GM10266 (cell line): ENCODE measurements at regions not wholly inside any gene's neighbourhood (a gene's known extent, or its start where the extent isn't known, plus 50 kb on each side); places are given as distances from the start of the nearest gene placed in this dataset.

ENCODE experiments used
- DNase-seq: peaks from one replicate; pipeline ENCODE4 v3.0.0; 2012; ENCODE audit errors: extremely low spot score
- CTCF ChIP-seq: IDR thresholded peaks from 2 replicates; pipeline ENCODE4 v1.5.1; 2012; ENCODE audit warnings: mild to moderate bottlenecking, low read depth; ENCODE audit not compliant: control insufficient read depth, insufficient read depth; ENCODE audit errors: missing control alignments

GRCh38 chr1:188941986-188942385, 1535.7 kb downstream of the BRINP3 start:
- TF ChIP-seq CTCF, result no peak
- no peak for DNase-seq

DNA sequence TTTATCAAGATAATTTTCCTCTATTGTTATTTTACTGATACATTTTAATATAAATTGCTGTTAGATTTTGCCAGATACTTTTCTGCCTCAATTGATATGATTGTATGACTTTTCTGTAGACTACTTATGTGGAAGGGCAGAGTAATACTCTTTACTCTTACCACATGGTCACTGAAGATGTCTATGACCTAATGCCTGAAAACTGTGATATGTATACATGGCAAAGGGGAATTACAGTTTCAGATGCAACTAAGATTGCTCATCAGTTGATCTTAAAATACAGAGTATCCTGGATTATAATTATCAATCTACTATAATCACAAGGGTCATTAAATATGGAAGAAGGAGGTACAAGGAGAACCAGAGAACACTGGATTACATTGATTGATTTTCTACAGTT, 1528.0 kb downstream of the BRINP3 start:
- no peak for TF ChIP-seq CTCF
- no peak for DNase-seq

- TF ChIP-seq CTCF, result no peak
- DNase-seq, result no peak
Observed at GRCh38 chr1:188958461-188959115, 1519.1 kb downstream of the BRINP3 start.

GRCh38 chr1:188986745-188987417, 1490.8 kb downstream of the BRINP3 start:
- no peak for TF ChIP-seq CTCF
- DNase-seq, result no peak

GRCh38 chr1:188988589-188988988, 1489.1 kb downstream of the BRINP3 start:
- no peak for TF ChIP-seq CTCF
- DNase-seq, result no peak

DNA sequence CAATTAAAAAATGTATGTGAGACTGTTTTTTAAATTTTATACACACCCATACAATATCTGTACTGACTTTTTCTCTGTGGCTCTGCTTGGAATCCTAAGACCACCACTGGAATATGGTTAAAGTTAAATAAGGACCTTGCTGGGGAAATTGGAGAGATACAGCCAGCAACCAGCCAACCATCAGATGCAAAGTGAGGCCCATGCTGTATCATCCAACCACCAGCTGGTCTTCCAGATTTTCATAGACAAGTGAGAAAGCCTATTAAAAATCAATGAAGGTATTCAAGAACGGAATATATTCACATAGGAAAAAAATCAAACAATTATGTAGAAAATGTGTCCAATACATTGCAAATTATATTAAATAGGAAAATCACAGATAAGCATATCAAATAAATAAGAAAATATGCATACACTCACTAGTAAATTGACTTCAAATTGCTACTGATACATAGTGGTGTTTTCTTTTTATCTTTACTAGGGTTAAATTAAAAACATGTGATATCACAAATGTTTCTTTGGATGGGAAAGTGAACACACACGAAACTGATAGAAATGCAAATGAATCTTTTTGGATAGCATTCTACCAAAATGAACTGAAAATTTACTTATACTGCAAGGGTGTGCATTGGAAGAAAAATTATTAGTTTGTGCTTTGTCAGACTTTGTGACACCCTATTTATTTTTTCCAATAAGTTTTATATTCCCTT, 1486.3 kb downstream of the BRINP3 start:
- TF ChIP-seq CTCF, result no peak
- no peak for DNase-seq

DNA sequence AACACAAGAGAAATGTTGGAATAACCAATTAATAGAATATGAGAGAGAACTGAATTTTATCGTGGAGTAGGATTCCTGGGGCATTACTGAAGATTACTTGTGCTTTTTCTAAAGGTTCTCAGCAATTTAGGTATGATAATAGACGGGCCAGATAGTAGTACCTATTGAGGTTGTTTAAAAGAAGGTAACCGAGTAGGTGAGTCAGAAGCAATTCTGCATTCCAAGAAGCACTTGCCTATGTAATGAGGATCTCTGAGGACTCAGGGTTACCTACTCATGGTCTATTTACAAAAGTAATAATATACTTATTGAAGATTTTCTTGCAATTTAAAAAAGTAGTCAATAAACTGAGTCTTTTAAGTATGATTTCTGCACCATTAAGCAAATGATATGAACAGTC, 1469.8 kb downstream of the BRINP3 start:
- no peak for DNase-seq
- no peak for TF ChIP-seq CTCF
